Cardiac fibroblast (primary cell): ENCODE measurements at regions not wholly inside any gene's neighbourhood (a gene's known extent, or its start where the extent isn't known, plus 50 kb on each side); places are given as distances from the start of the nearest gene placed in this dataset.
"Not testable (repeated sequence)": the region's sequence is repeated elsewhere in the genome, so short reads cannot be mapped to it uniquely, and the experiment has no call there.

Experiments
- DNase-seq, 2 donors: peaks; one replicate each; pipeline versions ENCODE4 v3.0.0 to v3.0.0-alpha.2; 2010; ENCODE audit warnings: low read depth in 2 of 2
- H3K4me3 ChIP-seq, 2 donors: replicated peaks in 1 of 2; 1 replicate in 1 of 2; 2 replicates in 1 of 2; pipeline ENCODE4 v1.5.1; 2011; ENCODE audit warnings: low read depth in 2 of 2, low read length in 2 of 2, mild to moderate bottlenecking in 2 of 2, moderate library complexity in 1 of 2
- TF ChIP-seq, protein P1 (sequence below): IDR thresholded peaks from one replicate; pipeline ENCODE4 v1.5.1; 2011; ENCODE audit warnings: low read depth, mild to moderate bottlenecking, low read length, inconsistent platforms

DNA sequence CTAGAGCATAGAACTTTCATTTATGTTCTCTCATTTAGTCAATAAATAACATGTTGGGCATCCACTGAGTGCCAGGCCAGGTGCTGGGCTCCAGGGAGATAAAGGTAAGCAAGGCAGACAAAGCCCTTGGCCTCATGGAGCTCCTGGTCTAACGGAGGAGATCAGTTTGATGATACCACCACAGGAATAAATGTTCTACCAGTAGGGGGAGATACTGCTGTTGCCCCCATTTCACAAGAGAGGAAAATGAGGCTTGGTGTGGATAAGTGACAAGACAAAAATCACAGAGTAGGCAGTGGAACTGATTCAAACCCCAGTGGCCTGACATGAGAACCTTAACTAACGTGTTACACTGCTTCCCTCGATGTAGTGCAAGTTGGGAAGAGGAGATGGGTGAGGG is 80.4 kb upstream of the ERCC4 start:
- no peak overlapping the region for H3K4me3 ChIP-seq
- TF ChIP-seq, protein P1, sequence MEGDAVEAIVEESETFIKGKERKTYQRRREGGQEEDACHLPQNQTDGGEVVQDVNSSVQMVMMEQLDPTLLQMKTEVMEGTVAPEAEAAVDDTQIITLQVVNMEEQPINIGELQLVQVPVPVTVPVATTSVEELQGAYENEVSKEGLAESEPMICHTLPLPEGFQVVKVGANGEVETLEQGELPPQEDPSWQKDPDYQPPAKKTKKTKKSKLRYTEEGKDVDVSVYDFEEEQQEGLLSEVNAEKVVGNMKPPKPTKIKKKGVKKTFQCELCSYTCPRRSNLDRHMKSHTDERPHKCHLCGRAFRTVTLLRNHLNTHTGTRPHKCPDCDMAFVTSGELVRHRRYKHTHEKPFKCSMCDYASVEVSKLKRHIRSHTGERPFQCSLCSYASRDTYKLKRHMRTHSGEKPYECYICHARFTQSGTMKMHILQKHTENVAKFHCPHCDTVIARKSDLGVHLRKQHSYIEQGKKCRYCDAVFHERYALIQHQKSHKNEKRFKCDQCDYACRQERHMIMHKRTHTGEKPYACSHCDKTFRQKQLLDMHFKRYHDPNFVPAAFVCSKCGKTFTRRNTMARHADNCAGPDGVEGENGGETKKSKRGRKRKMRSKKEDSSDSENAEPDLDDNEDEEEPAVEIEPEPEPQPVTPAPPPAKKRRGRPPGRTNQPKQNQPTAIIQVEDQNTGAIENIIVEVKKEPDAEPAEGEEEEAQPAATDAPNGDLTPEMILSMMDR, result no peak
- DNase-seq, result no peak

DNA sequence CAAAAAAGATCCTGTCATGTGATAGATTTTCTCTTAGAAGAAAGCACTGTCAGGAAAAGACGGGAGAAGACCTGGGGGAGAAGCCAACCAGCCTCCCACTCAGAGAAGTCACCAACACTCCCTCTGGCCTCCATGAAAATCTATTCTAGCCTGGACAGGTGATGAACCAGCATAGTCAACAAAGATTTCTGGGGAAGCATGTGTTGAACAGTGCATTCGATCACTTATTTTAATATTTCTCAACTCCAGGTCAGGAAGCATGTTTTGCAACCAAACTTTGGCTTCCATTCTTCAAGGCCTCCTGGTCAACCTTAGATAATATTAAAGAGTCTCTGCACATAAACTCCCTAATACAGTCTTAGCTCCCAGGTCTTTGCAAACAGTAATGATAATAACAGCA is 74.7 kb upstream of the ERCC4 start:
- no peak overlapping the region for H3K4me3 ChIP-seq
- DNase-seq, result no peak
- TF ChIP-seq, protein P1, result no peak

DNA sequence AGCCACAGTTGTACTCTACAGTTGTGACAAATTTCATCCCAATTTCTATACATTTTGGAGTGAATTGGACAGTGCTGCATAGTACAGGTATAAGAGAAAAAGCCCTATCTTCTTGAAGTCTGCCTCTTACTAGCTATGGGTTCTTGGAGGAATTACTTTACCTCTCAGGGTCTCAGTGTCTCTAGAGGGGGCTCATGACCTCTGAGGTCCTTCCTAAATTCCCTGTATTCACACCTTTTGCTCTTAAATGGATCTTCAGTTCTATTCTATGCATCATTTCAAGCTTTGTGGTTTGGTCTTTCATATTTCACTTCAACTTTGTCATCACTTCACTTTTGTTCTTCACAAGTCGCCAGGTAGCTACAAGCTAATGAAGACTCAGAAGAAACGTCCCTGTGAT is 71.2 kb upstream of the ERCC4 start:
- TF ChIP-seq, protein P1, result no peak
- no peak for DNase-seq
- no peak overlapping the region for H3K4me3 ChIP-seq

DNA sequence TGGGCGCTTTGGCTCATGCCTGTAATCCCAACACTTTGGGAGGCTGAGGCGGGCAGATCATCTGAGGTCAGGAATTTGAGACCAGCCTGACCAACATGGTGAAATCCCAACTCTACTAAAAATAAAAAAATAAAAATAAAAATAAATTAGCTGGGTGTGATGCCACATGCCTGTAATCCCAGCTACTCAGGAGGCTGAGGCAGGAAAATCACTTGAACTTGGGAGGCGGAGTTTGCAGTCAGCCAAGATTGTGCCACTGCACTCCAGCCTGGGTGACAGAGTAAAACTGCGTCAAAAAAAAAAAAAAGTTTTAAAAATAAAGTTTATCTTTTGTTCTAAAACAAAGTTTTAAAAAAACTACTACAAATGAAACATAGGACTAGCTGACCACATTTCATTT is 69.8 kb upstream of the ERCC4 start:
- not testable (repeated sequence) for DNase-seq, H3K4me3 ChIP-seq

DNA sequence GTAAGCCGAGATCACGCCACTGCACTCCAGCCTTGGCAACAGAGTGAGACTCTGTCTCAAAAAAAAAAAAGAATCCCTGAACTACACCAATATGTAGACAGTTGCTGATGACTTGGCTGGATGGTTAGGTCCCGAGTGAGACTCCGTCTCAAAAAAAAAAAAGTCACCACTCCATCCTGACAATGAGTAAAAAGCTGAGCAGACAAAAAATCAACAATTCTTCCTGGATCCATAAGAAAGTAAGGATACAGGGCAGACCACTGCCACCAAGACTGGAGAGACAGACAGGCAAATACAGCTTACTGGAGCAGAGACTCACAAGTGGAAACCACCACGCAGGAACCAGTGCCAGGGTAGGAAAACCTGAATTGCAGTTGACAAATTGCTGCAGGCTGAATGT is 67.1 kb upstream of the ERCC4 start:
- TF ChIP-seq, protein P1, result no peak
- DNase-seq, result no peak
- no peak overlapping the region for H3K4me3 ChIP-seq

DNA sequence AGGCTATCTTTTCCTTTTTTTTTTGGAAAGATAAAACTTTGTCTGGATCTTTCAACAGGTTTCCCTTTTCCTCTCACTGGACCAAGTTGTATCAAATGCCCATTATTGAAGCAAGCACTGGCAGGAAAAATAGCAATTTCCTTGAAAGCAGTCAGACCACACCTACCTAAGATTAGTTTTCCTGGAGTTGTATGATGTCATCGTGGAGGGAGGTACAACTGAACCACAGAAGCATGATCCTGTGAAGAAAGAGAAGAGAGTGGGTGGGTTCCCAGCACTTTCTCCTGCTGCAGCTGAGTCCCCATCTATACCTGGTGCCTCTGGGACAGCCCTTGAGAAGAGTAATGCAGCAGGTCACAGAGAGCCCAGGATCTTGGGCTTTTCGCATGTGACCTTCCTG is 63.6 kb upstream of the ERCC4 start:
- no peak overlapping the region for H3K4me3 ChIP-seq
- DNase-seq, result no peak
- TF ChIP-seq, protein P1, result no peak

DNA sequence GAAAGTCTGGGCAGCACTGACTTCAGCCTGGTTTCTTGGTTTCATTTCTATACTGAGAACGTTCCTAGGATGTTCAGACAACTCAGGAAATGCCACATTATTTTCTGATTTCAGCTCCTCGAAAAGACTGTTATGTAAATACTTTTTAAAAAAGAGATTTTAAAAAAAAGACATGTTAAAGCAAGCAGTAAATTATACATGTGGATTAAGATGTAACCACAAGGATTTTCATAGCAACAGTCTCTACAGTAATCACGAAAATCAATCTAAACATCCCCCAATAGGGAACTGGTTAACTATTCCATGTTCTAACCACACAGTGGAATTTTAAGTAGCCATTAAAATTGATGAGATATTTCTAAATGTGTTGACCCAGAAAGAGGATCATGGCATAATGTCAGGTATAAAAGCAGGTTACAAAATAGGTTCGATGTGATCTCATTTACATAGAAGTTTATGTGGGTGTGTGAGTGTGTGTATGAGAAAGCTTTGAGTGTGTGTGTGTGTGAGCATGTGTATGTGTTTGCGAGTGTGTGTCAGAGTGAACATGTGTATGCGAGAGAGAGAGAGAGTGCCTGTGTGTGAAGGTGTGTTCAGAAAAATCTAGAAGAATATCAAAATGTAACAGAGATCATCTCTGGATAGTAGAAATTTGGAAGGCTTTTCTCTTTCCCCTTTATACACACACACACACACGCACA is 63.0 kb upstream of the ERCC4 start:
- TF ChIP-seq, protein P1, result no peak
- no peak overlapping the region for H3K4me3 ChIP-seq
- DNase-seq, result no peak
